WTC11 (cell line): ENCODE measurements at regions not wholly inside any gene's neighbourhood (a gene's known extent, or its start where the extent isn't known, plus 50 kb on each side); places are given as distances from the start of the nearest gene placed in this dataset.
"Not testable (repeated sequence)": the region's sequence is repeated elsewhere in the genome, so short reads cannot be mapped to it uniquely, and the experiment has no call there.

Source experiments
- ATAC-seq: fragments of 200-7000 bp; cut with Tn5 transposase; 2 replicates; pipeline ENCODE4 v1.10.0; 2021; ENCODE audit warnings: mild to moderate bottlenecking, moderate library complexity
- CTCF ChIA-PET: fragments of 300-600 bp; sonication (Branson Sonifier 250); formaldehyde crosslinking; loops from one replicate; lab custom pipeline; 2021; ENCODE audit warnings: antibody characterized with exemption; lab: Charles Lee
- POLR2A ChIA-PET: fragments of 350-600 bp; sonication (Branson Sonifier 250); formaldehyde crosslinking; loops from one replicate; lab custom pipeline; 2021; ENCODE audit warnings: antibody characterized with exemption; lab: Charles Lee
- DNase-seq: peaks from one replicate; pipeline ENCODE4 v3.0.0; 2021; ENCODE audit warnings: low spot score
- H3K27ac Mint-ChIP-seq: 2 replicates; pipeline ENCODE4 v1.8.0; 2021; ENCODE audit warnings: mixed read lengths
- H3K27me3 Mint-ChIP-seq: 2 replicates; pipeline ENCODE4 v1.8.0; 2021; ENCODE audit warnings: low read depth, mild to moderate bottlenecking, moderate library complexity, mixed read lengths
- H3K36me3 Mint-ChIP-seq: 2 replicates; pipeline ENCODE4 v1.8.0; 2021; ENCODE audit warnings: mixed read lengths
- H3K4me1 Mint-ChIP-seq: 2 replicates; pipeline ENCODE4 v1.8.0; 2022; ENCODE audit warnings: mixed read lengths
- H3K4me3 Mint-ChIP-seq: 2 replicates; pipeline ENCODE4 v1.8.0; 2021; ENCODE audit warnings: mild to moderate bottlenecking, moderate library complexity, mixed read lengths
- H3K9me3 Mint-ChIP-seq: 2 replicates; pipeline ENCODE4 v1.8.0; 2021; ENCODE audit warnings: mixed read lengths
- ATF6 ChIP-seq: sonication (generic); formaldehyde crosslinking; IDR thresholded peaks from 2 replicates; pipeline ENCODE4 v1.8.1; 2023; ENCODE audit warnings: mild to moderate bottlenecking, missing genetic modification reagents
- CBFB ChIP-seq: sonication (generic); formaldehyde crosslinking; IDR thresholded peaks from 2 replicates; pipeline ENCODE4 v1.8.1; 2022; ENCODE audit warnings: mild to moderate bottlenecking, low read depth, missing genetic modification reagents
- EMX1 ChIP-seq: fragments of 250-450 bp; sonication (Bioruptor Pico); IDR thresholded peaks from 2 replicates; pipeline ENCODE4 v1.8.0; 2021; ENCODE audit warnings: mild to moderate bottlenecking
- GTF2I ChIP-seq: fragments of 250-450 bp; sonication (Bioruptor Pico); conservative IDR thresholded peaks from 2 replicates; pipeline ENCODE4 v1.4.0; 2021; ENCODE audit warnings: mild to moderate bottlenecking
- HMGA2 ChIP-seq: fragments of 250-450 bp; sonication (Bioruptor Pico); IDR thresholded peaks from 2 replicates; pipeline ENCODE4 v1.4.0; 2021; ENCODE audit warnings: mild to moderate bottlenecking, moderate library complexity
- MAX ChIP-seq: sonication (generic); formaldehyde crosslinking; IDR thresholded peaks from 2 replicates; pipeline ENCODE4 v1.8.0; 2022; ENCODE audit warnings: mild to moderate bottlenecking, missing genetic modification reagents
- MYBL2 ChIP-seq: sonication (generic); formaldehyde crosslinking; IDR thresholded peaks from 2 replicates; pipeline ENCODE4 v1.8.1; 2023; ENCODE audit warnings: mild to moderate bottlenecking, moderate library complexity, missing genetic modification reagents
- NFATC4 ChIP-seq: fragments of 250-450 bp; sonication (Bioruptor Pico); IDR thresholded peaks from 2 replicates; pipeline ENCODE4 v1.9.0; 2021; ENCODE audit warnings: mild to moderate bottlenecking
- NR1H2 ChIP-seq: sonication (generic); formaldehyde crosslinking; IDR thresholded peaks from 2 replicates; pipeline ENCODE4 v1.9.0; 2021; ENCODE audit warnings: mild to moderate bottlenecking, moderate library complexity, missing genetic modification reagents
- OVOL2 ChIP-seq: fragments of 250-450 bp; sonication (Bioruptor Pico); IDR thresholded peaks from 2 replicates; pipeline ENCODE4 v1.9.0; 2021; ENCODE audit warnings: mild to moderate bottlenecking, borderline replicate concordance
- RORB ChIP-seq: fragments of 250-450 bp; sonication (Bioruptor Pico); IDR thresholded peaks from 2 replicates; pipeline ENCODE4 v1.9.0; 2021; ENCODE audit warnings: mild to moderate bottlenecking
- ZBTB43 ChIP-seq: sonication (generic); formaldehyde crosslinking; IDR thresholded peaks from 2 replicates; pipeline ENCODE4 v1.8.1; 2023; ENCODE audit warnings: mild to moderate bottlenecking, missing genetic modification reagents
- TF ChIP-seq, protein P1 (sequence below): fragments of 250-450 bp; sonication (Bioruptor Pico); IDR thresholded peaks from 2 replicates; pipeline ENCODE4 v1.9.0; 2021; ENCODE audit warnings: mild to moderate bottlenecking
- TF ChIP-seq, protein P2 (sequence below): sonication (generic); formaldehyde crosslinking; IDR thresholded peaks from 2 replicates; pipeline ENCODE4 v1.8.0; 2022; ENCODE audit warnings: mild to moderate bottlenecking, missing genetic modification reagents
- TF ChIP-seq, protein P3 (sequence below): sonication (generic); formaldehyde crosslinking; IDR thresholded peaks from 2 replicates; pipeline ENCODE4 v1.8.0; 2023; ENCODE audit warnings: mild to moderate bottlenecking, missing genetic modification reagents

GRCh38 chr3:29031175-29031574 is 249.7 kb upstream of the RBMS3 start:
- H3K4me3 Mint-ChIP-seq, H3K27ac Mint-ChIP-seq, ATAC-seq, CTCF ChIA-PET, POLR2A ChIA-PET, H3K36me3 Mint-ChIP-seq, H3K9me3 Mint-ChIP-seq, H3K4me1 Mint-ChIP-seq, DNase-seq, H3K27me3 Mint-ChIP-seq: not testable (repeated sequence)
- peak; percentile 94 for TF ChIP-seq HMGA2

DNA sequence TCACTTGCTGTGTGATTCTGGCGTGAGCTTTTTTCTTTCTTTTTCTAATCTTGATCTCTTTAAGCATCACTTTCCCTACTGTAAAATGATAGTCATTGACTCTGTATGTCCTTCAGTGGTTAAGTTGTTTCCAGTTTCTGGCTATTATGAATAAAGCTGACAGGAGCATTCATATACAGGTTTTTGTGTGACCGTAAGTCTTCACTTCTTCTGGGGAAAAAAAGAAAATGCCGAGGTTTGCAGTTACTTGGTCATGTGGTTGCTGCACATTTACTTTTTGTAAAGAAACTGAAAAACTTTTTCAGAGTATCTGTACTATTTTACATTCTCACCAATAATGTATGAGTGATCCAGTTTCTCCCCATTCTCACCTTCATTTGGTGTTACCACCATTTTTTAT is 247.4 kb upstream of the RBMS3 start:
- H3K27me3 Mint-ChIP-seq: no peaks in the 10 kb centered on the region
- H3K36me3 Mint-ChIP-seq: no peaks in the 10 kb centered on the region
- no peak overlapping the region; the same call in 1 of the 2 replicates for H3K27ac Mint-ChIP-seq
- peaks cover 2% of the 10 kb centered on the region; the same call in 1 of the 2 replicates for H3K4me1 Mint-ChIP-seq
- H3K9me3 Mint-ChIP-seq: peaks cover 2% of the 10 kb centered on the region; the same call in 1 of the 2 replicates
- CTCF ChIA-PET: no interaction called here
- DNase-seq (no peak), ATAC-seq (no peak)
- POLR2A ChIA-PET: no interaction called here
- H3K4me3 Mint-ChIP-seq: no peak overlapping the region
- no peak for TF ChIP-seq GTF2I
- TF ChIP-seq ZBTB43 (CRISPR knock-in tag): no peak
- TF ChIP-seq NR1H2 (CRISPR knock-in tag): no peak
- TF ChIP-seq OVOL2 (CRISPR knock-in tag): no peak
- TF ChIP-seq CBFB (CRISPR knock-in tag): no peak
- TF ChIP-seq, protein P1, sequence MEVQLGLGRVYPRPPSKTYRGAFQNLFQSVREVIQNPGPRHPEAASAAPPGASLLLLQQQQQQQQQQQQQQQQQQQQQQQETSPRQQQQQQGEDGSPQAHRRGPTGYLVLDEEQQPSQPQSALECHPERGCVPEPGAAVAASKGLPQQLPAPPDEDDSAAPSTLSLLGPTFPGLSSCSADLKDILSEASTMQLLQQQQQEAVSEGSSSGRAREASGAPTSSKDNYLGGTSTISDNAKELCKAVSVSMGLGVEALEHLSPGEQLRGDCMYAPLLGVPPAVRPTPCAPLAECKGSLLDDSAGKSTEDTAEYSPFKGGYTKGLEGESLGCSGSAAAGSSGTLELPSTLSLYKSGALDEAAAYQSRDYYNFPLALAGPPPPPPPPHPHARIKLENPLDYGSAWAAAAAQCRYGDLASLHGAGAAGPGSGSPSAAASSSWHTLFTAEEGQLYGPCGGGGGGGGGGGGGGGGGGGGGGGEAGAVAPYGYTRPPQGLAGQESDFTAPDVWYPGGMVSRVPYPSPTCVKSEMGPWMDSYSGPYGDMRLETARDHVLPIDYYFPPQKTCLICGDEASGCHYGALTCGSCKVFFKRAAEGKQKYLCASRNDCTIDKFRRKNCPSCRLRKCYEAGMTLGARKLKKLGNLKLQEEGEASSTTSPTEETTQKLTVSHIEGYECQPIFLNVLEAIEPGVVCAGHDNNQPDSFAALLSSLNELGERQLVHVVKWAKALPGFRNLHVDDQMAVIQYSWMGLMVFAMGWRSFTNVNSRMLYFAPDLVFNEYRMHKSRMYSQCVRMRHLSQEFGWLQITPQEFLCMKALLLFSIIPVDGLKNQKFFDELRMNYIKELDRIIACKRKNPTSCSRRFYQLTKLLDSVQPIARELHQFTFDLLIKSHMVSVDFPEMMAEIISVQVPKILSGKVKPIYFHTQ (CRISPR knock-in tag): no peak
- no peak for TF ChIP-seq ATF6 (CRISPR knock-in tag)
- TF ChIP-seq RORB: no peak
- TF ChIP-seq, protein P2, sequence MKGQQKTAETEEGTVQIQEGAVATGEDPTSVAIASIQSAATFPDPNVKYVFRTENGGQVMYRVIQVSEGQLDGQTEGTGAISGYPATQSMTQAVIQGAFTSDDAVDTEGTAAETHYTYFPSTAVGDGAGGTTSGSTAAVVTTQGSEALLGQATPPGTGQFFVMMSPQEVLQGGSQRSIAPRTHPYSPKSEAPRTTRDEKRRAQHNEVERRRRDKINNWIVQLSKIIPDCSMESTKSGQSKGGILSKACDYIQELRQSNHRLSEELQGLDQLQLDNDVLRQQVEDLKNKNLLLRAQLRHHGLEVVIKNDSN (CRISPR knock-in tag): no peak
- no peak for TF ChIP-seq EMX1

DNA sequence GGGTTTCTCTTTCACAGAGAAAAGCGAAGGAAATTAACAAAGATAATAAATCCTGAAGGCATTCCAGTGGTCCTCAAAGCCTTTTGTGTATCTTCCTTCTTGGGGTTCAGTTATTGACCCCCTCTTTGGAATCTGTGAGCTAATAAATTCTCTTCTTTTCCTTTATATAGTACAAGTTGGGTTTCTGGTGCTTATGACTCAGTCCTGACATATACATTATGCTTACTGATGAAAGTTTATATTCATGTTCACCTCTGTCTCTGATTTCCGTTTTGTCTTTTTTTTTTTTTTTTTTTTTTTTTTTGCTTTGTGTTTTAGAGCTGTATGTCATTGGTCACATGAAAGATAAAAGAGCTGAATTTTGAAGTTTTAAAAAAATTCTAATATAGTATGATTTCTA is 230.7 kb upstream of the RBMS3 start:
- H3K27me3 Mint-ChIP-seq: no peaks in the 10 kb centered on the region; the same call in 1 of the 2 replicates
- no peak for DNase-seq
- TF ChIP-seq ATF6 (CRISPR knock-in tag) (no peak), ZBTB43 (CRISPR knock-in tag) (no peak), MAX (CRISPR knock-in tag) (no peak), NFATC4 (CRISPR knock-in tag) (no peak), MYBL2 (CRISPR knock-in tag) (no peak)
- TF ChIP-seq, protein P1 (CRISPR knock-in tag): no peak
- TF ChIP-seq, protein P3, sequence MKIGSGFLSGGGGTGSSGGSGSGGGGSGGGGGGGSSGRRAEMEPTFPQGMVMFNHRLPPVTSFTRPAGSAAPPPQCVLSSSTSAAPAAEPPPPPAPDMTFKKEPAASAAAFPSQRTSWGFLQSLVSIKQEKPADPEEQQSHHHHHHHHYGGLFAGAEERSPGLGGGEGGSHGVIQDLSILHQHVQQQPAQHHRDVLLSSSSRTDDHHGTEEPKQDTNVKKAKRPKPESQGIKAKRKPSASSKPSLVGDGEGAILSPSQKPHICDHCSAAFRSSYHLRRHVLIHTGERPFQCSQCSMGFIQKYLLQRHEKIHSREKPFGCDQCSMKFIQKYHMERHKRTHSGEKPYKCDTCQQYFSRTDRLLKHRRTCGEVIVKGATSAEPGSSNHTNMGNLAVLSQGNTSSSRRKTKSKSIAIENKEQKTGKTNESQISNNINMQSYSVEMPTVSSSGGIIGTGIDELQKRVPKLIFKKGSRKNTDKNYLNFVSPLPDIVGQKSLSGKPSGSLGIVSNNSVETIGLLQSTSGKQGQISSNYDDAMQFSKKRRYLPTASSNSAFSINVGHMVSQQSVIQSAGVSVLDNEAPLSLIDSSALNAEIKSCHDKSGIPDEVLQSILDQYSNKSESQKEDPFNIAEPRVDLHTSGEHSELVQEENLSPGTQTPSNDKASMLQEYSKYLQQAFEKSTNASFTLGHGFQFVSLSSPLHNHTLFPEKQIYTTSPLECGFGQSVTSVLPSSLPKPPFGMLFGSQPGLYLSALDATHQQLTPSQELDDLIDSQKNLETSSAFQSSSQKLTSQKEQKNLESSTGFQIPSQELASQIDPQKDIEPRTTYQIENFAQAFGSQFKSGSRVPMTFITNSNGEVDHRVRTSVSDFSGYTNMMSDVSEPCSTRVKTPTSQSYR (CRISPR knock-in tag): no peak

More for the DNA sequence above, 230.7 kb upstream of the RBMS3 start:
- Mint-ChIP-seq H3K9me3 (peaks cover 20% of the 10 kb centered on the region), H3K4me1 (peaks cover 16% of the 10 kb centered on the region), H3K4me3 (no peak overlapping the region), H3K27ac (no peak overlapping the region), H3K36me3 (peaks cover 15% of the 10 kb centered on the region)
- ATAC-seq: no peak
- CTCF ChIA-PET: interaction anchor here (0.6 kb wide), 1 partner anchor 47 kb away, joined by 5 read pairs; no protein-coding TSS in a partner anchor
- POLR2A ChIA-PET: interaction anchor here (0.6 to 0.7 kb wide), 2 partner anchors 31 to 367 kb away, joined by 3 to 5 read pairs; no protein-coding TSS in a partner anchor
